GM10266 (cell line): ENCODE measurements at regions not wholly inside any gene's neighbourhood (a gene's known extent, or its start where the extent isn't known, plus 50 kb on each side); places are given as distances from the start of the nearest gene placed in this dataset.

Source experiments
- DNase-seq: peaks from one replicate; pipeline ENCODE4 v3.0.0; 2012; ENCODE audit errors: extremely low spot score
- CTCF ChIP-seq: IDR thresholded peaks from 2 replicates; pipeline ENCODE4 v1.5.1; 2012; ENCODE audit warnings: mild to moderate bottlenecking, low read depth; ENCODE audit not compliant: control insufficient read depth, insufficient read depth; ENCODE audit errors: missing control alignments

GRCh38 chr17:72492941-72493340 is 372.1 kb downstream of the SOX9 start:
- TF ChIP-seq CTCF: no peak
- no peak for DNase-seq

GRCh38 chr17:72494566-72494965 is 373.7 kb downstream of the SOX9 start:
- no peak for DNase-seq
- no peak for TF ChIP-seq CTCF

GRCh38 chr17:72496461-72496860 is 375.6 kb downstream of the SOX9 start:
- TF ChIP-seq CTCF: no peak
- DNase-seq: no peak

GRCh38 chr17:72497915-72498314 is 377.1 kb downstream of the SOX9 start:
- DNase-seq: no peak
- TF ChIP-seq CTCF: no peak

- TF ChIP-seq CTCF: no peak
- DNase-seq: no peak
Measured at GRCh38 chr17:72498364-72499210, 377.8 kb downstream of the SOX9 start.

GRCh38 chr17:72501404-72502370 is 380.9 kb downstream of the SOX9 start:
- no peak for DNase-seq
- no peak for TF ChIP-seq CTCF
